Nephron (organoid): ENCODE measurements at regions not wholly inside any gene's neighbourhood (a gene's known extent, or its start where the extent isn't known, plus 50 kb on each side); places are given as distances from the start of the nearest gene placed in this dataset.

Experiments used
- H3K27ac Mint-ChIP-seq, 3 experiments: 2 replicates each; pipeline ENCODE4 v1.8.0; 2020; ENCODE audit warnings: mixed read lengths in 3 of 3, mild to moderate bottlenecking in 2 of 3, moderate library complexity in 1 of 3
- H3K27me3 Mint-ChIP-seq: 2 replicates; pipeline ENCODE4 v1.8.0; 2021; ENCODE audit warnings: low read depth, mild to moderate bottlenecking, moderate library complexity, mixed read lengths
- H3K36me3 Mint-ChIP-seq: 2 replicates; pipeline ENCODE4 v1.8.0; 2020; ENCODE audit warnings: low read depth, mixed read lengths
- H3K4me1 Mint-ChIP-seq: 2 replicates; pipeline ENCODE4 v1.8.0; 2020; ENCODE audit warnings: mixed read lengths
- H3K4me3 Mint-ChIP-seq, 3 experiments: 2 replicates each; pipeline ENCODE4 v1.8.0; 2020; ENCODE audit warnings: mild to moderate bottlenecking in 3 of 3, mixed read lengths in 3 of 3, moderate library complexity in 2 of 3
- H3K9me3 Mint-ChIP-seq: 2 replicates; pipeline ENCODE4 v1.8.0; 2020; ENCODE audit warnings: mixed read lengths
- TF ChIP-seq, protein P1 (sequence below), 3 experiments: fragments of 200-600 bp; sonication (generic); IDR thresholded peaks; one replicate each; pipeline ENCODE4 v1.5.0; 2021; ENCODE audit warnings: antibody characterized with exemption in 3 of 3; ENCODE audit not compliant: unreplicated experiment in 3 of 3

DNA sequence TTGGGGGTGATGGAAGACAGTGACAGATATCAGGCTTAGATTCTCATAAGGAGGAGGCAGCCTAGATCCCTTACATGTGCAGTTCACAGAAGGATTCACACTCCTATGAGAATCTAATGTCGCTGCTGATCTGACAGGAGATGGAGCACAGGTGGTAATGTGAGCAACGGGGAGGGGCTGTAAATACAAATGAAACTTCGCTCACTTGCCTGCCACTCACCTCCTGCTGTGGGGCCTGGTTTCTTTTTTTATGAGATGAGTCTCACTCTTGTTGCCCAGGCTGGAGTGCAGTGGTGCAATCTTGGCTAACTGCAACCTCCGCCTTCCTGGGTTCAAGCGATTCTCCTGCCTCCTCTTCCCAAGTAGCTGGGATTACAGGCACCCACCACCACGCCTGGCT lies 258.6 kb downstream of the EN1 start:
- Mint-ChIP-seq H3K9me3 (peaks cover 6% of the 10 kb centered on the region), H3K36me3 (no peaks in the 10 kb centered on the region), H3K27ac (no peak overlapping the region), H3K4me3 (no peak overlapping the region), H3K4me1 (peaks cover 11% of the 10 kb centered on the region), H3K27me3 (peaks cover 4% of the 10 kb centered on the region)
- TF ChIP-seq, protein P1, sequence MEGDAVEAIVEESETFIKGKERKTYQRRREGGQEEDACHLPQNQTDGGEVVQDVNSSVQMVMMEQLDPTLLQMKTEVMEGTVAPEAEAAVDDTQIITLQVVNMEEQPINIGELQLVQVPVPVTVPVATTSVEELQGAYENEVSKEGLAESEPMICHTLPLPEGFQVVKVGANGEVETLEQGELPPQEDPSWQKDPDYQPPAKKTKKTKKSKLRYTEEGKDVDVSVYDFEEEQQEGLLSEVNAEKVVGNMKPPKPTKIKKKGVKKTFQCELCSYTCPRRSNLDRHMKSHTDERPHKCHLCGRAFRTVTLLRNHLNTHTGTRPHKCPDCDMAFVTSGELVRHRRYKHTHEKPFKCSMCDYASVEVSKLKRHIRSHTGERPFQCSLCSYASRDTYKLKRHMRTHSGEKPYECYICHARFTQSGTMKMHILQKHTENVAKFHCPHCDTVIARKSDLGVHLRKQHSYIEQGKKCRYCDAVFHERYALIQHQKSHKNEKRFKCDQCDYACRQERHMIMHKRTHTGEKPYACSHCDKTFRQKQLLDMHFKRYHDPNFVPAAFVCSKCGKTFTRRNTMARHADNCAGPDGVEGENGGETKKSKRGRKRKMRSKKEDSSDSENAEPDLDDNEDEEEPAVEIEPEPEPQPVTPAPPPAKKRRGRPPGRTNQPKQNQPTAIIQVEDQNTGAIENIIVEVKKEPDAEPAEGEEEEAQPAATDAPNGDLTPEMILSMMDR (IDR thresholded peaks at IDR 0.05; ENCODE audit: unreplicated experiment in 3 of 3): no peak

GRCh38 chr2:118586312-118586711 lies 261.1 kb downstream of the EN1 start:
- TF ChIP-seq, protein P1 (IDR thresholded peaks at IDR 0.05; ENCODE audit: unreplicated experiment in 3 of 3): no peak
- Mint-ChIP-seq H3K4me1 (peaks cover 18% of the 10 kb centered on the region), H3K27me3 (peaks cover 4% of the 10 kb centered on the region), H3K4me3 (no peak overlapping the region), H3K36me3 (no peaks in the 10 kb centered on the region), H3K27ac (no peak overlapping the region), H3K9me3 (no peaks in the 10 kb centered on the region)

GRCh38 chr2:118584877-118585276 lies 262.6 kb downstream of the EN1 start:
- Mint-ChIP-seq H3K4me3 (no peak overlapping the region), H3K27me3 (peaks cover 4% of the 10 kb centered on the region), H3K27ac (no peak overlapping the region), H3K4me1 (peaks cover 24% of the 10 kb centered on the region), H3K36me3 (no peaks in the 10 kb centered on the region), H3K9me3 (no peaks in the 10 kb centered on the region)
- TF ChIP-seq, protein P1 (IDR thresholded peaks at IDR 0.05; ENCODE audit: unreplicated experiment in 3 of 3): no peak

DNA sequence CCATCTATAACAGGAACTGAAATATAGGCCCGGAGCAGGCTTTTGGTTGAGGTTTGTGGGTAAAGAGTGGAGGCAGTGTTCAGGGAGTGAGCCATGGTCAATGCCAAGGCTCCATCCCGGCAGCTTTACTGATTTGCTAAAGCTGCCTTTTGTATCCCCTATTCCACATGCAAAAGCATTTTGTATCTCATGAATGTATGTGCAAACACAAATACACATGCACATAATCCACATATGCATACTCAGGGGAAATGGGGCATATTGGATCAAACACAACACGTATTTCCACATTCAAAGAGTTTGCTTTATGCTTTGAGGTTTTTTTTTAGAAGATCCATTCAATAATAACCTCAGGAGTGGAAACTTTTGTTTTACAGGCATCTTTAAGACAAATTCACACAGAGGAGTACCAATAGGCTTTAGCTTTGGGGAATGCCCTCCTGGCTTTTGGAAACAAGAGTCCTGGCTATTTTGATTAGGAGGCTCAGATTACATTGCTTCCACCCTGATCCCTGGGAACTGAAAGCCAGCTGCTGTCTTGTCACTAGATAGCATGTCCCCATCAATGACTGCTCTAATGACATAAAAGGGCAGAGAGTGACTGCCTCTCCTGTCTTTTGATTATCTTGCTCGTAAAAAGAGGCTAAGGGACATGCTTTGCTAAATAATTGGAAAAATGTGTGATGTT lies 263.2 kb downstream of the EN1 start:
- Mint-ChIP-seq H3K27ac (no peak overlapping the region), H3K36me3 (no peaks in the 10 kb centered on the region)

DNA sequence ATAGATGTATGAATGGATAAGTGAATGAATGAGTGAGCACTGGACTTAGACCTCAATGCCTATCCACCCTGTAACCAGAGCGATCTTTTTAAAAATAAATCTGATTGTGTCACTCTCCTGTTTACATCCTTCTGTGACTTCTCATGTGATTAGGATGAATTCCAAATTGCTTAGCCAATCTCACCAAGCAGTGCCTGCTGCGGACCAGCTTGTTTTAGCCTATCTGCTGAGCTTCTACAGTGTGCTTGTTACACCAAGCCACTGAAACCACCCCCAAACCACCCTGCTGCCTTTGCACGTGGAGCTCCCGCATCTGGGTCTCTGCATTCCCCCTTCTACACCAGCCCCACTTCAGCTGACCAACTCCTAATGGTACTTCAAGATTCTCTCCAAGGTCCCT lies 265.4 kb downstream of the EN1 start:
- no peaks in the 10 kb centered on the region for H3K36me3 Mint-ChIP-seq
- H3K9me3 Mint-ChIP-seq: no peaks in the 10 kb centered on the region
- no peak overlapping the region for H3K27ac Mint-ChIP-seq
- TF ChIP-seq, protein P1 (IDR thresholded peaks at IDR 0.05; ENCODE audit: unreplicated experiment in 3 of 3): no peak
- no peak overlapping the region for H3K4me3 Mint-ChIP-seq
- H3K27me3 Mint-ChIP-seq: no peaks in the 10 kb centered on the region
- H3K4me1 Mint-ChIP-seq: peaks cover 35% of the 10 kb centered on the region

More for the DNA sequence above, 263.2 kb downstream of the EN1 start:
- TF ChIP-seq, protein P1 (IDR thresholded peaks at IDR 0.05; ENCODE audit: unreplicated experiment in 3 of 3): no peak
- no peaks in the 10 kb centered on the region for H3K9me3 Mint-ChIP-seq
- H3K4me1 Mint-ChIP-seq: peaks cover 30% of the 10 kb centered on the region
- H3K27me3 Mint-ChIP-seq: peaks cover 4% of the 10 kb centered on the region
- no peak overlapping the region for H3K4me3 Mint-ChIP-seq

GRCh38 chr2:118580651-118581050 lies 266.8 kb downstream of the EN1 start:
- Mint-ChIP-seq H3K9me3 (no peaks in the 10 kb centered on the region), H3K27me3 (peaks cover 5% of the 10 kb centered on the region), H3K36me3 (no peaks in the 10 kb centered on the region), H3K27ac (no peak overlapping the region), H3K4me3 (no peak overlapping the region), H3K4me1 (peaks cover 46% of the 10 kb centered on the region)
- TF ChIP-seq, protein P1 (IDR thresholded peaks at IDR 0.05; ENCODE audit: unreplicated experiment in 3 of 3): no peak
